ENCODE measurements at regions not wholly inside any gene's neighbourhood (a gene's known extent, or its start where the extent isn't known, plus 50 kb on each side); places are given as distances from the start of the nearest gene placed in this dataset.

DNA sequence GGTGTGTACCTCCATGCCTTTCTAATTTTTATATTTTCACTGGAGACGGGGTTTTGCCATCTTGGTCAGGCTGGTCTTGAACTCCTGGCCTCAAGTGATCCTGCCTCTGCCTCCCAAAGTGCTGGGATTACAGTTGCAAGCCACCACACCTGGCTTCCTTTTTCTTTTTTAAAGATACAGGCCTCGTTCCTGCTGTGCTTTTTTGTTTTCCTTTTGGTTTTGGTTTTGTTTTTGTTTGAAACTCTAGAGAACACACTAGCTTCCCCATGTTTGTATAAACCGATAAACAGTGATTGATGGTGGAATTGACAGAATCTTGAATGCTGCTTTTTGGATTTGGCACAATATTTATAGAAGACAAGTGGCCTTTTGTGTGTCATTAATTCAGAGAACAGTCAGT, 1603.4 kb downstream of the MAT2B start:
- no peak for DNase-seq (ENCODE audit: extremely low read depth, low read depth)
- TF ChIP-seq CTCF (IDR thresholded peaks at IDR 0.05; ENCODE audit: low read depth, low read length), result no peak

DNA sequence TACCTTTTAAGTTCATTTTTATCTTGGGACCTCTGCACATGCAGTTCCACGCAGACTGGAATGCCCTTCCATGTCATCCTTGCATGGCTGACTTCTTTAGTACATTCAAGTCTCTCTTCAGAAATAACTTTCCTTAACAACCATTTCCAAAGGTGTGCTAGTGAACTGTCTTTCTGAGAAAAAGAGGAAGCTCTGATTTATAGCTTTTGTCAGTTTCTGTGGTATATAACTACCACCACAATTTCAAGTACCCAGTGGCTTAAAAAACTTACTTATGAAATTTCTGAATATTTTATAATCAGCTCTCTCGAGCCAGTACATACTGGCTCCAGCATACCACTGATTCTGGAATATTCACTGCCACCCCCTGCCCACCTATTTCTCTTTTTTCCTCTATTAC, 1613.8 kb downstream of the MAT2B start:
- no peak for DNase-seq (ENCODE audit: extremely low read depth, low read depth)

DNA sequence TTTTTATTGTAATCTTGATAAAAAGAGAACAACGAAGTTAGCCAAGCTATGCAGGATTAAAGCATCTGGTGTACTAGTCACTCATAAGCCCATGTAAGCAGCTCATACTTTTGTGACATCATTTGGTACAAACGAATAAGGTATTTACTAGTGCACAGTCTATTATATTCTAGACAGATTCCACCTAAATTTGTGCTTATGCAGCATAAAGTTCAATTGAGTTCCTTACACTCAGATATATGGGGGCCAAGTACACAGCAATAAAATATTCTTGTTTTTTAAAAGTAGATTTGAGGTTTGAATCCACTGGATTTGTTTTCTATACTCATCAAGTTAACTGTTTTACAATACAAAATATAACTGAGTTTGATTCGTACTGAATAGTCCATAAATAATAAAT, 1621.2 kb downstream of the MAT2B start:
- no peak for DNase-seq (ENCODE audit: extremely low read depth, low read depth)
- TF ChIP-seq CTCF (IDR thresholded peaks at IDR 0.05; ENCODE audit: low read depth, low read length), result no peak

More for the DNA sequence above, 1613.8 kb downstream of the MAT2B start:
- TF ChIP-seq CTCF (IDR thresholded peaks at IDR 0.05; ENCODE audit: low read depth, low read length), result no peak

DNA sequence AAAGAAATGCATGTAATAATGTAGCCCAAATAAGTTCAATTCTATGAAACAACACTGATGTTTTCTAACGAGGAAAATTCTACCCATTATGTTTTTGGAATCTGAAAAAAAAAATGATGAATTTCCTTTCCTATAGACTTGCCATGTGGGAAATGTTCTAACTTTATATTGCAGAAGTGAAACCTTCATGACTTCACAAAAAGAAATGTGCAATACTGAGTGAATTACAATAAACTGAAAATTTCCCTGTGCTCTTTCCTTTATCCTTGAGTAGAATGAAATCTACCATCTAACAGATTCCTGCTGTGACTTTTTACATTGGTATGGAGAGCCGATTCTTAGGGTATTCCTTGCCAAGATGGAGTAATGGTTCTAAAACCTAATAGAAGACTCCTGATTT, 1622.5 kb downstream of the MAT2B start:
- no peak for DNase-seq (ENCODE audit: extremely low read depth, low read depth)
- no peak for TF ChIP-seq CTCF (IDR thresholded peaks at IDR 0.05; ENCODE audit: low read depth, low read length)

GRCh38 chr5:165130656-165131055, 1625.2 kb downstream of the MAT2B start:
- no peak for TF ChIP-seq CTCF (IDR thresholded peaks at IDR 0.05; ENCODE audit: low read depth, low read length)
- DNase-seq (ENCODE audit: extremely low read depth, low read depth), result no peak

DNA sequence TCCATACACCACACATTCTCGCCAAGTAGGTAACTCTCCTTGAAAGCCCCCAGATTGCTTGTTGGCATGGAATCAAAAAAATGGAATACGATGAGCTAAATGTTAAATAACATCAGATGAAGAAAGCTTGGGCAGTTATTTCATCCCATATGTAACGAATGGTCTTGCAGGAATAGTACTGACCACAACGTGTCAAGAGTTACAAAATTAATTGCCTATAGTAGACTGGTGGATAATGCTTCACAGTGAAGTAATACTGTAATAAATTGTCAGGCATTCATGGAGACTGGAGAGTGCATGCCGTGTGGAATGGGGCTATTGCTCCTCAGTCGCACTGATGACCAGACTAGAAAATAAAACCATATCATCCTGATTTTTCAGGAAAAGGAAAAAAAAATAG, 1628.7 kb downstream of the MAT2B start:
- DNase-seq (ENCODE audit: extremely low read depth, low read depth), result no peak
- TF ChIP-seq CTCF (IDR thresholded peaks at IDR 0.05; ENCODE audit: low read depth, low read length), result no peak

DNA sequence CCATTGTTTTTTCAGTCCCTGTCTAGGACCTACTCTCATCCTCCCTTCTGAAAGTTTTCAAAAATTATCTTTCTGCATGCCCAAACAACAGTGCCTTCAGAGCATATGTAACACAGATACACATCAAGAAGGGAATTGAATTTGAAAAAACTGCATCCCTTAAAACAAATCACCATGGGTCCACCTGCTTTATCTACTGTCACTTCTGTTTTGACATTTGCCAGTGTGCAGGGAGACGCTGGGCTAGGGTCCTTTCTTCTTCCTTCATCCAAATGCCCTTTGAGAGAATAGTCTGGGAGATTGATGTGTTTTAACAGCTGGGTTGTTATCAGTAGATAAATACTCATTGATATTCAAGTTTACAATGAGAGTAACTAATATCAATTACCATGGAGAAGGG, 1630.1 kb downstream of the MAT2B start:
- TF ChIP-seq CTCF (IDR thresholded peaks at IDR 0.05; ENCODE audit: low read depth, low read length), result no peak
- no peak for DNase-seq (ENCODE audit: extremely low read depth, low read depth)
